GM10248 (cell line): ENCODE measurements at regions not wholly inside any gene's neighbourhood (a gene's known extent, or its start where the extent isn't known, plus 50 kb on each side); places are given as distances from the start of the nearest gene placed in this dataset.

Experiments used
- CTCF ChIA-PET: fragments of 300-600 bp; sonication (Branson Sonifier 250); formaldehyde crosslinking; extraction: SDS; loops from one replicate; lab custom pipeline; 2021; ENCODE audit warnings: antibody characterized with exemption; lab: Yijun Ruan, JAX
- POLR2A ChIA-PET: fragments of 350-650 bp; sonication (Branson Sonifier 250); formaldehyde crosslinking; extraction: SDS; loops from one replicate; lab custom pipeline; 2020; ENCODE audit warnings: antibody characterized with exemption; lab: Yijun Ruan, JAX
- DNase-seq: peaks from one replicate; pipeline ENCODE4 v3.0.0; 2012; ENCODE audit errors: extremely low spot score
- TF ChIP-seq, protein P1 (sequence below): IDR thresholded peaks from 2 replicates; pipeline ENCODE4 v1.5.1; 2012; ENCODE audit warnings: mild to moderate bottlenecking, low read depth; ENCODE audit errors: extremely low read depth, missing control alignments, control extremely low read depth

DNA sequence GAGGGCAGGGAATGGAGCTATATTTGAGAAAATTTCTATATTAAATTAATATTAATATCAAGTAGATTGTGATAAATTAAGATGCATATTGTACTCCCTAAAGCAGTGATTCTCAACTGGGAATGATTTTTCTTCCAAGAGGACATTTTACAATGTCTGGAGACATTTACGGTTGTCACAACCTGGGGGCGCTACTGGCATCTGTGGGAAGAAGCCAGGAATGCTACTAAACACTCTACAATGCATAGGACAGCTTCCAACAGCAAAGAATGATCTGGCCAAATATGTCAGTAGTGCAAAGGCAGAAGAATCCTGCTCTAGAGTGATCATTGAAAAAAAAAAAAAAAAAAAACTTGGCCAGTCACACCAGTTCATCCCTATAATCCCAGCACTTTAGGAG, 100.0 kb downstream of the LSM5 start:
- CTCF ChIA-PET, result no interaction called here
- TF ChIP-seq, protein P1, sequence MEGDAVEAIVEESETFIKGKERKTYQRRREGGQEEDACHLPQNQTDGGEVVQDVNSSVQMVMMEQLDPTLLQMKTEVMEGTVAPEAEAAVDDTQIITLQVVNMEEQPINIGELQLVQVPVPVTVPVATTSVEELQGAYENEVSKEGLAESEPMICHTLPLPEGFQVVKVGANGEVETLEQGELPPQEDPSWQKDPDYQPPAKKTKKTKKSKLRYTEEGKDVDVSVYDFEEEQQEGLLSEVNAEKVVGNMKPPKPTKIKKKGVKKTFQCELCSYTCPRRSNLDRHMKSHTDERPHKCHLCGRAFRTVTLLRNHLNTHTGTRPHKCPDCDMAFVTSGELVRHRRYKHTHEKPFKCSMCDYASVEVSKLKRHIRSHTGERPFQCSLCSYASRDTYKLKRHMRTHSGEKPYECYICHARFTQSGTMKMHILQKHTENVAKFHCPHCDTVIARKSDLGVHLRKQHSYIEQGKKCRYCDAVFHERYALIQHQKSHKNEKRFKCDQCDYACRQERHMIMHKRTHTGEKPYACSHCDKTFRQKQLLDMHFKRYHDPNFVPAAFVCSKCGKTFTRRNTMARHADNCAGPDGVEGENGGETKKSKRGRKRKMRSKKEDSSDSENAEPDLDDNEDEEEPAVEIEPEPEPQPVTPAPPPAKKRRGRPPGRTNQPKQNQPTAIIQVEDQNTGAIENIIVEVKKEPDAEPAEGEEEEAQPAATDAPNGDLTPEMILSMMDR, result no peak
- POLR2A ChIA-PET, result no interaction called here
- DNase-seq, result no peak

DNA sequence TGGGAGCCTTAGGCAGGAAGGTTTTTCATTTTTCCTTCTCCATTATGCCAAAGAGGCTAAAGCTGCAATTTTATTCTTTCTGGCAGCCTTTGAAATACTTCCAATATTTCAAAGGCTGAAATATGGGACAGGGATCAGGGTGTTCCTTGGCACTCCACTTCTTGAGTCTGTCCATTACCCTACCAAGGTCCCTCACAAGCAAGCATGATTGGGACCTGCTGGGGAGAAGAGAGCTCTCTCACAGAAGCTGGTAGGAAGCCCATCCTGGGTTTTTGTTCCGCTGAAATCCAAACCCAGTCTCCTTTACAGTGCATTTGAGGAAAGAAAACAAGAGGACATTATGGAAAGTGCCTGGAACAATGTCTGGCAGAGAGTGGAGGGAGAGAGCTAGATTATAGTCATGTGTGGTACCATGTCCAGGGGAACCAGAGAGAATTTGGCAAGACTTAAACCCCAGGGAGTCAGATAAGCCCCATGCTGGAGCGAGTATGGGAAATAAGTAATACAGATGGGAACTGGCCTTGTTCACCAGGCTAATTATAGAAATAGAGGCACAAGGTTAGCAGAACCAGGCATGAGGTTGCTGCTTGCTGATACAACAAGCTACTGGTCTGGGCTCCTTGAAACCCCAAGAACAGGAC, 104.7 kb downstream of the LSM5 start:
- TF ChIP-seq, protein P1, result no peak
- DNase-seq, result no peak
- POLR2A ChIA-PET, result no interaction called here
- CTCF ChIA-PET, result no interaction called here

DNA sequence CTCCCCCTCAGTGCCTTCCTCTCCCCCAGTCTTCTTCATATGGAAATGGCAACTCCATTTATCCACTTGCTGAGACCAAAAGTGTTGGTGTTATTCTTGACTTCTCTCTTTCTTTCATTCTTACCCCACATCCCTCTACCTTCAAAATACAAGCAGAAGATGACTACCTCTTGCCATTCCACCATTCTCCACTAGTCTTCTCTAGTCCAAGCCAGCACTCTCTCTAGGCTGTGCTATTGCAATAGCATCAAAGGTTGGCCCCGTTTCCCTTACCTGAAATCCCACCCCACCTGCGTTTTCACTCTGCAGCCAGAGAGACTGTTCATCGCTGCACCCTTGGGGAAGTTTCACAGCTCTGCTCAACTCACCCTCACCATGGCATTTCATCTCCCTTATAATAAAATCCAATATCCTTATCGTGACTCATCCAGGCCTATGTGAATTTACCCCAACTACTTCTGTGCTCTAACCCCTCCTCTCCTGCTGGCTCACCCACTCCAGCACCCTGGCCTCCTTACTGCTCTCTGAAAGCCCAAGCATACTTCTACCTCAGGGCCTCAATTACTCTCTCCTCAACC, 109.1 kb downstream of the LSM5 start:
- no peak for DNase-seq
- ChIA-PET CTCF (no interaction called here), POLR2A (interaction anchor here (0.7 kb wide), 1 partner anchor 81 kb away, joined by 3 read pairs; no protein-coding TSS in a partner anchor)
- TF ChIP-seq, protein P1, result no peak

DNA sequence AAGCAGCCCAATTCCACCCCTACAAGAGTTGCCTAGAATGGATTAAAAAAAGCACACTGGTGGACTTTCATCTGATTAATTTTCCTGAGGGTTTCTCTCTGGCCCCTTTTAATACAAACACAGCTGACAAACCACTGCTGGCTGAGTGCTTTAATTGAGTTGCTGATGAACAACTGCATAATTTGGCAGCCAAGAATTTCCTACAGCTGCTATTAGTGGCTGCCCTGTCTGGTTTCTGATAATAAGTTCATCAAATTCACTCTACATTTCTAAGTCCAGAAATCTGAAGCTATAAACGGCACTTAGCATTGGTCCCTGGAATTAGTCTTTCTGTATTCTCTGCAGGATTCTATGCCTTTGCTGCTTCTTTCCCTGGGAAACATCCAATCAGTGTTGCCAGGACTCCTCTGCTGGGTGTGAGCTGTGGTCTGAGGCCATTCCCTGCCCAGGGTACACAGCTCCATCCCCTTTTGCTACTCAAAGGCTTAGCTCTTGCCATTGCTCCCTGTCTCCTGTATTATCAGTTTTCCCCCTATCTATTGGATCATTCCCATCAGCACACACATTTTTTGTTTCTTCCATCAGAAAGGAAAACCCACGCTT, 110.6 kb downstream of the LSM5 start:
- ChIA-PET CTCF (interaction anchor here (1.0 kb wide), 1 partner anchor 9 kb away, joined by 3 read pairs; no protein-coding TSS in a partner anchor), POLR2A (no interaction called here)
- TF ChIP-seq, protein P1, result no peak
- no peak for DNase-seq

DNA sequence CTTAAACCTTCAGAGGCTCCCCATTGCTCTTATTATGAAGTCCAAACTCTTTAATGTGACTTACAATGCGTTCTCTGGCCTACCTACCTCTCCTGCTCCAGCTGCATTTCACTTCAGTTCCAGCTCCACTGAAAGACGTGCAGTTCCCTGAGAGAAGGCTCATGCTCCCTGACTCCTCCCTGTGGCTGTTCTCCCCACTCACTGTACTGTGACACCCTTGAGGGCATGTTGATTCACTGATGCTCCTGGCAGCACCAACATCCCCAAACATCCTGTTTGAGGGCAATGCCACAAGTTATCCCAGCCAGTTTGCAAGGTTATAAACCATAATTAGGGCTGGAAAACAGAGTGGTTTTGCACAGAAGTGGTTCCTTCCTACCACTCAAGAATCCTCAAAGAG, 111.2 kb downstream of the LSM5 start:
- POLR2A ChIA-PET, result no interaction called here
- DNase-seq, result no peak
- TF ChIP-seq, protein P1, result no peak
- CTCF ChIA-PET, result interaction anchor here (1.0 kb wide), 1 partner anchor 10 kb away, joined by 3 read pairs; no protein-coding TSS in a partner anchor

DNA sequence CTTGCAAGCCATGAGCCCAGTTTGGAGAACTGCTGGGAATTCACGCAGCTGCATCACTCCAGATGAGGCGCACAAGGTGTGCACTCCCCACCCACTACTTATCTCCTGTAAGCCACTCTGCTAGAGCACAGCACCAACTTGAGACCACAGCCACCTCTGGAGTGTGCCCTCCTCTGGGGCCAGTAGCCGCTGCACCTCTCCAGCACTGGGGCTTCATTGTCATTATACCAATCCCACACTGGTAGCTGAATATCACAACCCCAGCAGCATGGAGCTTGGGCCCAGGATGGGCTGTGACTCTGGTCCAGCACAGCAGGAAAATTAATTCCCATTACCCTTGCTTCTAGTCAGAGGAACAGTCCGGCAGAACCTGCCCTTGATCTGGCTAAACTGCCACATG, 125.6 kb downstream of the LSM5 start:
- POLR2A ChIA-PET, result no interaction called here
- CTCF ChIA-PET, result interaction anchor here (4.4 kb wide), 1 partner anchor 17 kb away, joined by 16 read pairs; no protein-coding TSS in a partner anchor
- no peak for DNase-seq
- TF ChIP-seq, protein P1, result no peak
